CD14-positive monocyte (primary cell): ENCODE measurements at regions not wholly inside any gene's neighbourhood (a gene's known extent, or its start where the extent isn't known, plus 50 kb on each side); places are given as distances from the start of the nearest gene placed in this dataset.

Source experiments
- DNase-seq, 3 donors: peaks; one replicate each; pipeline ENCODE4 v3.0.0-alpha.2; 2011 to 2022
- H2AFZ ChIP-seq: 2 replicates; pipeline ENCODE4 v1.6.0; 2012; ENCODE audit warnings: mild to moderate bottlenecking, low read depth, low read length, inconsistent platforms; ENCODE audit not compliant: insufficient read depth, poor library complexity, severe bottlenecking
- H3K27ac ChIP-seq, 2 donors: 1 replicate in 1 of 2; 2 replicates in 1 of 2; pipeline ENCODE4 v1.5.1; 2012 to 2013; ENCODE audit warnings: low read length in 2 of 2, control low read depth in 1 of 2, inconsistent platforms in 1 of 2, low read depth in 1 of 2, mild to moderate bottlenecking in 1 of 2
- H3K27me3 ChIP-seq, 2 donors: one replicate each; pipeline versions ENCODE4 v1.6.0 to v1.6.1; 2011 to 2013; ENCODE audit warnings: low read length in 2 of 2; ENCODE audit not compliant: control insufficient read depth in 2 of 2, insufficient read depth in 2 of 2
- H3K36me3 ChIP-seq, 2 donors: replicated peaks in 1 of 2; 1 replicate in 1 of 2; 2 replicates in 1 of 2; pipeline versions ENCODE4 v1.5.1 to v1.6.1; 2012 to 2013; ENCODE audit warnings: low read length in 2 of 2, control low read depth in 1 of 2, inconsistent platforms in 1 of 2, mild to moderate bottlenecking in 1 of 2; ENCODE audit not compliant: insufficient read depth in 2 of 2, control insufficient read depth in 1 of 2
- H3K4me1 ChIP-seq, 2 donors: 1 replicate in 1 of 2; 2 replicates in 1 of 2; pipeline versions ENCODE4 v1.5.1 to v1.6.1; 2012 to 2013; ENCODE audit warnings: low read length in 2 of 2, control low read depth in 1 of 2, inconsistent platforms in 1 of 2, mild to moderate bottlenecking in 1 of 2, moderate library complexity in 1 of 2; ENCODE audit not compliant: insufficient read depth in 2 of 2, control insufficient read depth in 1 of 2
- H3K4me2 ChIP-seq: replicated peaks from 2 replicates; pipeline ENCODE3; 2012; ENCODE audit warnings: low read length, moderate library complexity, mild to moderate bottlenecking; ENCODE audit not compliant: poor library complexity, severe bottlenecking; ENCODE audit errors: extremely low read depth
- H3K4me3 ChIP-seq, 3 experiments: fragments of 200-600 bp in 1 of 3; sonication (generic) in 1 of 3; replicated peaks in 1 of 3; 1 replicate in 2 of 3; 2 replicates in 1 of 3; pipeline ENCODE4 v1.5.1; 2011 to 2013; ENCODE audit warnings: low read length in 3 of 3, mild to moderate bottlenecking in 3 of 3, control low read depth in 2 of 3, low read depth in 2 of 3, inconsistent platforms in 1 of 3, moderate library complexity in 1 of 3
- H3K79me2 ChIP-seq: 2 replicates; pipeline ENCODE4 v1.6.0; 2012; ENCODE audit warnings: mild to moderate bottlenecking, control low read depth, inconsistent platforms, low read length, moderate library complexity; ENCODE audit not compliant: insufficient read depth
- H3K9ac ChIP-seq: 2 replicates; pipeline ENCODE4 v1.6.0; 2017; ENCODE audit warnings: low read length, mild to moderate bottlenecking; ENCODE audit not compliant: insufficient read depth, poor library complexity, severe bottlenecking
- H3K9me3 ChIP-seq, 2 donors: replicated peaks in 1 of 2; 1 replicate in 1 of 2; 2 replicates in 1 of 2; pipeline versions ENCODE4 v1.5.1 to v1.6.1; 2012 to 2013; ENCODE audit warnings: low read length in 2 of 2, control low read depth in 1 of 2; ENCODE audit not compliant: control insufficient read depth in 1 of 2, insufficient read depth in 1 of 2
- H4K20me1 ChIP-seq: 2 replicates; pipeline ENCODE4 v1.6.0; 2012; ENCODE audit warnings: mild to moderate bottlenecking, low read length, control low read depth, moderate library complexity; ENCODE audit not compliant: insufficient read depth
- H3K27ac Mint-ChIP-seq, 7 donors: one replicate each; pipeline ENCODE4 v1.8.0; 2020; ENCODE audit warnings: mild to moderate bottlenecking in 7 of 7, mixed read lengths in 7 of 7, moderate library complexity in 6 of 7, inconsistent platforms in 2 of 7
- H3K27me3 Mint-ChIP-seq, 3 donors: one replicate each; pipeline ENCODE4 v1.8.0; 2021 to 2022; ENCODE audit warnings: low read depth in 3 of 3, mild to moderate bottlenecking in 3 of 3, mixed read lengths in 3 of 3, moderate library complexity in 3 of 3, inconsistent platforms in 1 of 3
- H3K36me3 Mint-ChIP-seq, 2 donors: one replicate each; pipeline ENCODE4 v1.8.0; 2020; ENCODE audit warnings: mixed read lengths in 2 of 2, inconsistent platforms in 1 of 2, mild to moderate bottlenecking in 1 of 2
- H3K4me1 Mint-ChIP-seq: one replicate; pipeline ENCODE4 v1.8.0; 2020; ENCODE audit warnings: mild to moderate bottlenecking, mixed read lengths
- H3K4me3 Mint-ChIP-seq, 2 donors: one replicate each; pipeline ENCODE4 v1.8.0; 2020; ENCODE audit warnings: mild to moderate bottlenecking in 2 of 2, mixed read lengths in 2 of 2, moderate library complexity in 1 of 2
- H3K9me3 Mint-ChIP-seq, 7 donors: one replicate each; pipeline ENCODE4 v1.8.0; 2020 to 2022; ENCODE audit warnings: mixed read lengths in 7 of 7, mild to moderate bottlenecking in 6 of 7, moderate library complexity in 6 of 7, inconsistent platforms in 2 of 7
- CTCF ChIP-seq: fragments of 200-600 bp; IDR thresholded peaks from one replicate; pipeline ENCODE4 v1.8.0; 2022; ENCODE audit warnings: antibody characterized with exemption, mild to moderate bottlenecking
- WGBS: methylation state at CpG from one replicate; pipeline ENCODE4 v1.1.5; 2013; ENCODE audit warnings: missing lambda C conversion rate; ENCODE audit not compliant: insufficient coverage; 5-methylcytosine and 5-hydroxymethylcytosine counted together
- intact Hi-C, 2 donors: fragments of 100-400 bp; cut with micrococcal nuclease; formaldehyde crosslinking; loops; one replicate each; pipeline versions ENCODE4 v1.15.0 to v1.15.1; 2023

DNA sequence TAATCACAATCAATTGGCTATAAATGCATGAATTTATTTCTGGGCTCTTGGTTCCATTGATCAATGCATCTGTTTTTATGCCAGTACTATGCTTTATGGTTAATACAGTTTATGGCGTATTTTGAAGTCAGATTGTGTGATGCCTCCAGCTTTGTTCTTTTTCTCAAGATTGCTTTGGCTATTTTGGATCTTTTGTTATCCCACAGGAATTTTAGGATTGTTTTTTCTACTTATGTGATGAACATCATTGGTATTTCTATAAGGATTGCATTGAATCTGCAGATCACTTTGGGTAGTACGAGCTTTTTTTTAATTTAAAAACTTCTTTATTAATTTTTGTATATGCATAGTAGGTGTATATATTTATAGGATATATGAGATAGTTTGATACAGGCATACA is 338.7 kb upstream of the IGFBP7 start:
- Histone ChIP-seq H3K4me1 (no peaks in the 10 kb centered on the region), H3K27ac (no peak overlapping the region), H2AFZ (no peak overlapping the region), H3K9ac (no peak overlapping the region), H3K4me2 (no peak overlapping the region), H3K36me3 (no peaks in the 10 kb centered on the region), H3K4me3 (no peak overlapping the region), H4K20me1 (no peaks in the 10 kb centered on the region), H3K27me3 (no peaks in the 10 kb centered on the region), H3K9me3 (peaks cover 0 to 4% of the 10 kb centered on the region in 2 donors), H3K79me2 (no peaks in the 10 kb centered on the region)
- Mint-ChIP-seq H3K4me3 (no peak overlapping the region), H3K9me3 (peaks cover 0 to 9% (median 0%) of the 10 kb centered on the region in 7 donors), H3K27ac (no peak overlapping the region), H3K4me1 (no peaks in the 10 kb centered on the region), H3K27me3 (peaks cover 0 to 2% (median 1%) of the 10 kb centered on the region in 3 donors), H3K36me3 (no peaks in the 10 kb centered on the region)
- 0% methylated on average over 1 of the region's 2 CpGs for WGBS
- no peak for DNase-seq
- intact Hi-C loops: no loop called here
- TF ChIP-seq CTCF: no peak

- TF ChIP-seq CTCF: no peak
- Histone ChIP-seq H3K4me2 (no peak overlapping the region), H3K9me3 (peaks cover 0 to 4% of the 10 kb centered on the region in 2 donors), H3K4me3 (no peak overlapping the region), H3K36me3 (no peaks in the 10 kb centered on the region), H3K4me1 (no peaks in the 10 kb centered on the region), H3K27me3 (no peaks in the 10 kb centered on the region), H3K79me2 (no peaks in the 10 kb centered on the region), H3K9ac (no peak overlapping the region), H2AFZ (no peak overlapping the region), H3K27ac (no peak overlapping the region), H4K20me1 (no peaks in the 10 kb centered on the region)
- Mint-ChIP-seq H3K36me3 (no peaks in the 10 kb centered on the region), H3K9me3 (peaks cover 0 to 5% (median 0%) of the 10 kb centered on the region in 7 donors), H3K4me3 (no peak overlapping the region), H3K27me3 (peaks cover 0 to 1% (median 0%) of the 10 kb centered on the region in 3 donors), H3K4me1 (no peaks in the 10 kb centered on the region), H3K27ac (no peak overlapping the region)
- DNase-seq: no peak
- 72% methylated on average over 2 of the region's 4 CpGs for WGBS
- intact Hi-C loops: no loop called here
These were observed 338.3 kb upstream of the IGFBP7 start for GRCh38 chr4:57448452-57448851.
